Activated CD8-positive, alpha-beta memory T cell treated with anti-CD3 and anti-CD28 coated beads, Interleukin-2, amount 50 U/mL, for 24 hours (primary cell): ENCODE measurements at regions not wholly inside any gene's neighbourhood (a gene's known extent, or its start where the extent isn't known, plus 50 kb on each side); places are given as distances from the start of the nearest gene placed in this dataset.

Experiments
- DNase-seq: peaks from one replicate; pipeline ENCODE4 v3.0.0-alpha.2; 2020; ENCODE audit errors: extremely low read depth

DNA sequence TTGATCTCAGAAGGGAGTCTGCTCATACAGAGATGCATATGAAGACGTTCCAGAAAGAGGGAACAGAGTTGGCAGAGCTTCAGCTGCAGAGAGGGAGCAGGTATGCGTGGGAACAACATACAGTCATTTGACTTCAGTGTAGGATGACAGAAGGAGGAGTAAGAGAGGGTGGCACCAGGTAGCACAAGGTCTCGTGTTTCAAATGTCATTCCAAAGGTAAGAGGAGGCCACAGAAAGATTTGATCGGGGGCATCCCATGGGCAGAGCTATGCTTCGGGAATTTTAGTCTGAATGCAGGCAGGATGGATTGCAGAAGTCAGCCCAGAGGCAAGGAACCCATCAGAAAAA lies 367.1 kb downstream of the CDK5RAP2 start:
- no peak for DNase-seq

GRCh38 chr9:120212153-120212852 lies 367.7 kb downstream of the CDK5RAP2 start:
- no peak for DNase-seq

DNA sequence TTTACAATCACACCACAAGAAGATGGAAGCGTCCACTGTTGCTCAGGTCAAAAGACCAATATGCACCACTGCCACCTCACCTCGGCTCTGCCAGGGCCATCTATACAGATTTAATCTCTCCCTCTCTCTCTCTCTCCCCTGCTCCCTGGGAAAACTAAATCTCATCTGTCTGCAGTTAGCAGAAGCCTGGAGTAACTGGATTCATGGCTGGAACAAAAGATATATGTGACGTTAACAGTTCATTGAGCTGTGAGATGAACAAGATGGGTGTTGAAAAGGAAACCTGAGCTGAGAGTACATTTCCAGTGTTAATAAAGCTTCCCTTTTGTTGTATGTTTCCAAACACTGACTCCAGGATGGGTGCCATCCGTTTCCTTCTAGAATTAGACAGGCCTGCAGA lies 369.7 kb downstream of the CDK5RAP2 start:
- DNase-seq = no peak

DNA sequence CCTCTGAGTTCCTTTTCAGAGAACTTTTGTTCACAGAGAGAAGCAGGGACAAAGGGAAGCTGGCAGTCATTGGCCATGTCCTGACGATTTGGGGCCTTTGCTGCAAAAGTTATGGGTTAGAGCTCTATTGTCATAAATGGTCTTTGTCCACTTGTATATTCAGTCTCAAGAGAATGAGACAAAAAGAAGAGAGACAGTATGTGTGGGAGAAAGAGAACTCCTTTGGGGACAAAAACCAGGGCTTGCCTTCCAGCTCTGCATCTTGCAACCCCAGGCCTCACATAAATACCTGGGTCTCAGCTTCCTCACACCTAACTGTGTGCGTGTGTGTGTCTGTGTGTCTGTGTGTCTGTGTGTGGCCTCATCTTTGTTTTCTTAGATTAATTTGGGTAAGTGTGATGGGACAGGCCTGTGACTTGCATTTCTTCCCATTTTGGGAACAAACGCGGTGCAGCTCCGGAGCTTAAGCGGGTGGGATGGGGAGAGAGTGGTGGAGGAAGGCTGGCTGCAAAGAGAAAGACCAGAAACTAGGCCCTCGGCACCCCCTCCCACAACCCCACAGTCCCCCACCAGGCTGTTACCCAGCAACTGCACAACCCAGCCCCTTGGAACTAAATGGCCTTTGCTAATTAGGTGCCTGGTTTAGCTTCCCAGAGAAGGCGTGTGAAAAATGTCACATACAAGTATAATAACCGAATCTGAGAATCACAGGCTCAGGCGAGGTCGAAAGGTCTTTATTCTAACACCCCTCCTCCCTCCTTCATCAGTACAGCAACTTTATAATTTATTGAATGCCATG lies 376.9 kb downstream of the CDK5RAP2 start:
- DNase-seq = no peak

DNA sequence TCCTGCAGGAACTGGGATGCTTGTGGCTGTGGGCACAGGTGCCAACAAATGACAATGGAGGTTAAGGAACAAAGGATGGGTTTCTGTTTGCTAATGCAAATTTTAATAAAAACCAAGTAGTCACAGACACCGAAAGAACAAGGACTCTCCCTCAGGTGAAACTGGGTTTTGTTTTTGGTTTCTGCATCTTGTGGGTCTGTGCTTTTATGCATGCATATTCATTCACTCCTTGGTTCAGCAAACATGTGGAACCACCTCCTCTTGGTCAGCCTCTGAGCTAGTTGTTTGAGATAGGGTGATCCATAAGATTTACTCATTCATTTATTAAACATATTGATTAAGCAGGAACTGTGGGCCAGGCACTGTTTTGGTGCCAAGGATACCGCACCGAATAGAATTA lies 381.9 kb downstream of the CDK5RAP2 start:
- no peak for DNase-seq

GRCh38 chr9:120197605-120198004 lies 382.4 kb downstream of the CDK5RAP2 start:
- DNase-seq = no peak

GRCh38 chr9:120191141-120191540 lies 388.8 kb downstream of the CDK5RAP2 start:
- no peak for DNase-seq

- no peak for DNase-seq
Measured at GRCh38 chr9:120187758-120188157, 392.2 kb downstream of the CDK5RAP2 start.

- DNase-seq = no peak
Measured at GRCh38 chr9:120186276-120186675, 393.7 kb downstream of the CDK5RAP2 start.

- DNase-seq = no peak
Measured at GRCh38 chr9:120184266-120184665, 395.7 kb downstream of the CDK5RAP2 start.

DNA sequence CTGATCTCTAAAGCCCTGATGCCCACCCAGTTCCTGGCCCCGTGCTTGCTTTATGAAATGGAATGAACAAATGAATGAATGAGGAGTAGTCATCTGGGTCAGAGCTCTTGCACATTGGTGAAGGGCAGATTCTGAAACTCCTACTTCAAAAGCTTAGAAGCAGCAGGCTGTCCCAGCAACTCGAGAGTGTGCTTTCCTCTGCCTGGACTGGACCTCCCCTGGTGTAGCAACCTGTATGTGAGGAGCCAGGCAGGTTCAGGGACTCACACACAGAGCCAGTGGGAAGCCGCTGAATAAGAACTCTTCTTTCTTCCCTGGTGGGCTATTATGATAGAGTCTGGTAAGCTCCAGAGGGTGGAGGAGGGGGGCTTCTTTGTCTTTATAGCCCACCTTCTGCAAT lies 396.4 kb downstream of the CDK5RAP2 start:
- DNase-seq = no peak

DNA sequence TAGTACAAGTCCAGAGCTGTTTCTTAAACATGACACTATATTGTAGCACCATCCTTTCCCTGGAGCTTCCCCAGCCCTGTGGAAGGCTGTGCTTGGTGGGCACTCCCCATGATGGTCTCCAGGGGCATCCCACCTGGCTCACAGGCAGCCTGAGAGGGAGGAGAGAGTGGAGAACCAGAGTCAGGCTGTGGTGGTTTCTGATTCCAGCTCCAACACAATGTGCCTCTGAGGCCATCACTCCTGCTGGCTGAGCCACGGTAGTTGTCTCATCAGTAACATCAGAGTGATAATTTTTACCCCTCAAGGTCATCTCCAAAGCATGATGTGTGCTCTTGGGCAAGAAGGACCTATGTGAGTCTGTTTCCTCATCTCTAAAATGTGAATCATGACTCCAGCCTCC lies 398.0 kb downstream of the CDK5RAP2 start:
- DNase-seq = no peak

DNA sequence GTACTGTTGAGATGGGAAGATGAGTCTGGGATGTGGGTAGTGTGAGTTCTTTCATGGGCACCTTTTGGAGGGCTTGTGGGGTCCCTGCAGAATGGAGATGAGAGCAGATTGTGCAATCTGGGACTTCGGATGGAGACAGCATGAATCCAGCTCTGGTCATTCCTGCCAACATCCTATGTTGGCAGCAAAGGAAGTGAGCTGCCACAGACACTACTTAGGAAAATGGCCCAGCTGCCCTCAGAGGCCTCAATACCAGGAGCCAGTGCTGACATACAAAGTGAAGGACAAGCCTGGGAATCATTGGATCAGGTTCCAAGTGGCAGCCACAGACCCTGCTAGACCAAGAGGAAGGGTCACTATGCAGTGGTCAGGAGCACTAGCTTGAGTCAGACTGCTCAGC lies 402.8 kb downstream of the CDK5RAP2 start:
- DNase-seq = no peak

GRCh38 chr9:120175031-120175430 lies 404.9 kb downstream of the CDK5RAP2 start:
- no peak for DNase-seq

GRCh38 chr9:120161776-120162175 lies 418.2 kb downstream of the CDK5RAP2 start:
- no peak for DNase-seq

DNA sequence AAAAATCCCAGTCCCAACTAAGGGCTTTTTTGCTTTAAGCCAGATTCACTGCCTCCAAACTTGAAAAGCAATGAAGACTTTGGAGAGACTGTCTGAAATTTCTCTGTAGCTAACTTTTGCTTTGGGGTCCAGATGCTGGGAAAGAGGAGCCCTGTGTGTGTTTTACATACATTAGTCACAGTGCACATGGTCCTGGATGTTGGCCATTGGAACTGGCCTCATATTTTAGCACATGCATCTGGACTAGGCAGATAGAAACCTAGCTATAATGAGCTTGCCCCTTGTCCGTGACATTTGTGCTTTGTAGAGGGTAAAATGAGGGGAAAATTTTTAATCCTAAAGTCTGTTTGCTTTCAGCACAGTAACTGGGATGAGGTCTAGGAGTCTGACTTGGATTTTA lies 421.7 kb downstream of the CDK5RAP2 start:
- no peak for DNase-seq

DNA sequence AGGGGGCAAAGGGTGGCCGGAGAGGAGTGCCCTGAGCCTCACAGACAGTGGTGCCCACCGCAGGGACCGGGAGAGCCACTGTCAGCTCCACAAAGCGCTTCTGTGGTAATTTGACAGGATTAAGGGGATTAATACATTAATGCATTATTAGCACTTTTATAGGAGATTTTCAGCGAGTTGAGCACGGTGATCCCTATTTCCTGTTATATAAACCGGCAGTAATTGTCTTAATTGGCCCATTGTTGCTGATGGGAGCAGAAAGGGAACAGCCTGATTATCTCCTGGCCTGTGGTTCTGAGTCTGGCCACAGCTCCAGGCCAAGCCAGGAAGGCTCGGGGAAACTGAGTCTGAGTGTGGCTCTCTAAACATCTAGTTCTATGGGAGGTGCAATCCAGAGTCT lies 423.6 kb downstream of the CDK5RAP2 start:
- DNase-seq = no peak

GRCh38 chr9:120153258-120153657 lies 426.7 kb downstream of the CDK5RAP2 start:
- no peak for DNase-seq

DNA sequence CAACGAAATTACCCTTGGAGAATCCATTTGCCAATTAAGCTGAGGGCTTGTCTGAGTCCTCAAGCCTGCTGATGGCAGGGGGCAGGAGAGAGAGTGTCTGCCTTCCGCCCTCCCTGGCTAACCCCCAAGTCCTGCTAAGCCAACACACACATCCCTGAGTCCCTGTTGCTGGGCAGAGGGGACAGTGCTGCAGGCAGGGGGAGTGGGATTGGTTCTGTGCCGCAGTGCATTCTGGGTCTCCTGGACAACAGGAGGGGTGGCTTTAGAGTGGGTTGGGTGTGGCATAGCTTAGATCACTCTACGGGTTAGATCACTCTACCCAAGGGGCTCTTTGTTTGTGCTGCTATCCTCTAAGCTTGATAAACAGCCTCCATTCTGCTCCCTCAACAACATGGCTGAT lies 427.7 kb downstream of the CDK5RAP2 start:
- DNase-seq = no peak

DNA sequence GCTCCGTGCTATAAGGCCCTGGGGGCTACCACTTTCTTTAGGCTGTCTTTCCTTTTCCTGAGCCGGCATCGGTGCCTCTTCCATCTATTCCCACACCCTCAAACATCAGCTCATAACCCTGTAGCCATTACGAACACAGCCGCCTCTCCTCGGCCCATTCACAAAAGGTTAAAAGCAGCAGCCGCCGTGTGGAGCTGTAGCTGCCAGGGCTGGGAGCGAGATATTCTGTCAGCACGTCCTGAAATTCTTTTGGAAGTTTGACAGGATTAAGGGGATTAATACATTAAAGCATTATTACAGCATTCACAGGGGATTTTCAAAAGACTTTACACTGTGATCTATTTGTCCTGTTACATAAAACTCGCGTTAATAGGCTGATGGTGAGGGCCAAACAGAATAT lies 428.2 kb downstream of the CDK5RAP2 start:
- DNase-seq = no peak

GRCh38 chr9:120151149-120151548 lies 428.8 kb downstream of the CDK5RAP2 start:
- DNase-seq = no peak

DNA sequence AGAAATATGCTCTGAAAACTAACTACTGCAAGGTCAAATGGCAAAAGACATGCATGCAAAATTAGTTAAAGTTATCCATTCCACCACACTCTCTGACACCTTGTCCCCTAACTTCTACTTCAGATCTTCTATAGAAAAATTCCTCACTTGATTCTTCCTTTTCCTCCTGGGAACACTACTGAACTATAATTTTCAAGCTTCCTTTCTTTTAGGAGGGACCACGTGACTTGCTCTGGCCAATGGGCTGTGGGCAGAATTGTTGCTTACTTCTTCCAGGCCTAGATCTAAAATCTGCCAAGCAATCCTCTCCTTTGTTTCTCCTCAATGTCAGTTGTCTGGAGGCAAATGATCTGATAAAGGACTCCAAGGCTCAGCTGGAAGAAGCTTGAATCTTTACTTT lies 441.0 kb downstream of the CDK5RAP2 start:
- DNase-seq = no peak

- DNase-seq = no peak
Measured at GRCh38 chr9:120137186-120137840, 442.7 kb downstream of the CDK5RAP2 start.
